ENCODE measurements at regions not wholly inside any gene's neighbourhood (a gene's known extent, or its start where the extent isn't known, plus 50 kb on each side); places are given as distances from the start of the nearest gene placed in this dataset.
A peak's percentile ranks its signal among the peaks of the same experiment; 100 is the strongest.
"Not testable (repeated sequence)": the region's sequence is repeated elsewhere in the genome, so short reads cannot be mapped to it uniquely, and the experiment has no call there.

DNA sequence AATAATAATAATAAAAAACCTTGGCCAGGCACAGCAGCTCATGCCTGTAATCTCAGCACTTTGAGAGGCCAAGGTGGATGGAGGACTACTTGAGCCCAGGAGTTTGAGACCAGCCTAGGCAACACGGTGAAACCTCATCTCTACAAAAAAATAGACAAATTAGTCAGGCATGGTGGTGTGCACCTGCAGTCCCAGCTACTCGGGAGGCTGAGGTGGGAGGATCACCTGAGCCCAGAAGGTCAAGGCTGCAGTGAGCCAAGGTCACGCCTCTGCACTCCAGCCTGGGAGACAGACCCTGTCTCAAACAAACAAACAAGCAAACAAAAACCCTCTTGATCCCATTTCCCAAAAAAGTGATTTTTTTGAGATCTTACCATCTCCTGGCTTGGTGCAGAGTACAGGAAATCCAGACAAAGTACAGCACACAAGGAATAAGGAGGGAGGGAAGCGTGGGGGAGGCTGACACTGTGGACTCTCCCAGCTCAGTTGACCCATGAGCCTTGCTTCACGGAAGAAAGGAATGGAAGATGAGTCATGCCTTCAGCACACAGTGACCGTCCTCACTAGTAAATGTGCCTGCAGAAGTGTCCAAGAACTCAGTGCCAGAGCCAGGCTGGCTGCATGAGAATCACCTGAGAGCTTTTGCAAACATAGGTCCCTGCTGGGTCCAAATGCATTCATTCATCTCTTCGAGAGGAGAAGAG is 136.9 kb downstream of the OTOP1 start:
- H3K9me3 Mint-ChIP-seq; H3K27me3 Mint-ChIP-seq; H3K27ac Mint-ChIP-seq; H3K4me3 Mint-ChIP-seq; intact Hi-C loops (cut with micrococcal nuclease); DNase-seq; H3K4me1 Mint-ChIP-seq; H3K36me3 Mint-ChIP-seq (ENCODE audit: low read depth): not testable (repeated sequence)

GRCh38 chr4:4090720-4091119 is 136.0 kb downstream of the OTOP1 start:
- H3K27ac Mint-ChIP-seq; H3K27me3 Mint-ChIP-seq; H3K36me3 Mint-ChIP-seq (ENCODE audit: low read depth); H3K9me3 Mint-ChIP-seq; H3K4me1 Mint-ChIP-seq; DNase-seq; H3K4me3 Mint-ChIP-seq; intact Hi-C loops (cut with micrococcal nuclease): not testable (repeated sequence)

DNA sequence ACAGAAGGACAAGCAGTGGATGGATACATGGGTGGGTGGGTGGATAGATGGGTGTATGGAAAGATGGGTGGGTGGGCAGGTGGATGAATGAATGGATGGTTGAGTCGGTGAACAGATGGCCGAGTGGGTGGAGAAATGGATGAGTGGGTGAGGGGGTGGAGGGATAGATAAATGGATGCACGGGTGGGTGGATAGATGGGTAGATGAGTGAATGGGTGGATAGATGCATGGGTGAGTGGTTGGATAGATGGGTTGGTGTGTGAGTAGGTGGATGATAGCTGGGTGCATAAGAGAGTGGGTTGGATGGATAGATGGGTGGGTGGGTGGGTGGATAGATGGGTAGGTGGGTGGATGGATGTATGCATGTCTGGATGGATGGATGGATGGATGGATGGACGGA is 134.6 kb downstream of the OTOP1 start:
- not testable (repeated sequence) for H3K4me1 Mint-ChIP-seq

DNA sequence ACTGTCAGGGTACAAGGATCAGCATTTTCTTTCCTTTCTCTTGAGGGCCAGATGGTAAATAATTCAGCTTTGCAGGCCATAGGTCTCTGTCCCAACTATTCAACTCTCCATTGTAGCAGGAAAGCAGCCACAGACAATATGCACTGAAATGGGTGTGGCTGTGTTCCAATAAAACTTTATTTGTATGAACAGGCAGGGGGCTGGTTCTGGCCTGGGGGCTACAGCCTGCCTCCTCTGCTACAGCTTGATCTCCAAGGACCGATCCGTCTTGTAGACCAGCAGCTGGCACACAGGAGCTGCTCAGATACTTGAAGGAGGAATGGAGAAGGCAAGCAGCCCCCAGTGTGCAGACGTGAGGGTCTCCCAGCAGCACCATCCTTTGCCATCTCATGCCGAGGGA is 127.1 kb downstream of the OTOP1 start:
- H3K9me3 Mint-ChIP-seq; H3K4me1 Mint-ChIP-seq; H3K27ac Mint-ChIP-seq; intact Hi-C loops (cut with micrococcal nuclease); H3K27me3 Mint-ChIP-seq; H3K4me3 Mint-ChIP-seq; H3K36me3 Mint-ChIP-seq (ENCODE audit: low read depth); DNase-seq: not testable (repeated sequence)

More for the DNA sequence above, 134.6 kb downstream of the OTOP1 start:
- H3K9me3 Mint-ChIP-seq; intact Hi-C loops (cut with micrococcal nuclease); H3K36me3 Mint-ChIP-seq (ENCODE audit: low read depth); H3K27ac Mint-ChIP-seq; H3K27me3 Mint-ChIP-seq; DNase-seq; H3K4me3 Mint-ChIP-seq: not testable (repeated sequence)

DNA sequence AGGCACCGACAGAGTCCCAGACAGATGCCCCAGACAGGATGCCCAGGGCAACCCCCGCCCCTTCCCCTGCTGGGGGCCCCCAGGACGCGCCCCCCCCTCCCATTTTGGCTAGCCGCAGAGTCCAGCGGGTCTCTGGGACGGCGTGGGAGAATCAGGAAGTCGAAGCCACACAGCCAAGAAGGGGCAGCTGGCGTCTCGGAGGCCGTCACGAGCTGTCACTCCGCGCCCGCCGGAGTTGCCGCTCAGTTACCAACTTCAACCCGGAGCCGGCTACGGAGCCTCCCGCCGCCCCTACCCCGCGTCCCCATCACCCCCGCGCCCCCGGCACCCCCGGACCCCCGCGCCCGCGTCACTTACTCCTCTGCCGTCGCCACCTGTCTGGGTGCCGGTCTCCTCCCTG is 119.8 kb downstream of the OTOP1 start:
- not testable (repeated sequence) for H3K9me3 Mint-ChIP-seq; H3K4me1 Mint-ChIP-seq; H3K36me3 Mint-ChIP-seq (ENCODE audit: low read depth); H3K27ac Mint-ChIP-seq; DNase-seq
- intact Hi-C loops (cut with micrococcal nuclease), result loop anchor here (5.0 kb wide), 1 partner anchor 120 kb away; no protein-coding TSS in a partner anchor
- peak overlapping the region; percentile 73 for H3K4me3 Mint-ChIP-seq
- peaks cover 21% of the 10 kb centered on the region for H3K27me3 Mint-ChIP-seq

DNA sequence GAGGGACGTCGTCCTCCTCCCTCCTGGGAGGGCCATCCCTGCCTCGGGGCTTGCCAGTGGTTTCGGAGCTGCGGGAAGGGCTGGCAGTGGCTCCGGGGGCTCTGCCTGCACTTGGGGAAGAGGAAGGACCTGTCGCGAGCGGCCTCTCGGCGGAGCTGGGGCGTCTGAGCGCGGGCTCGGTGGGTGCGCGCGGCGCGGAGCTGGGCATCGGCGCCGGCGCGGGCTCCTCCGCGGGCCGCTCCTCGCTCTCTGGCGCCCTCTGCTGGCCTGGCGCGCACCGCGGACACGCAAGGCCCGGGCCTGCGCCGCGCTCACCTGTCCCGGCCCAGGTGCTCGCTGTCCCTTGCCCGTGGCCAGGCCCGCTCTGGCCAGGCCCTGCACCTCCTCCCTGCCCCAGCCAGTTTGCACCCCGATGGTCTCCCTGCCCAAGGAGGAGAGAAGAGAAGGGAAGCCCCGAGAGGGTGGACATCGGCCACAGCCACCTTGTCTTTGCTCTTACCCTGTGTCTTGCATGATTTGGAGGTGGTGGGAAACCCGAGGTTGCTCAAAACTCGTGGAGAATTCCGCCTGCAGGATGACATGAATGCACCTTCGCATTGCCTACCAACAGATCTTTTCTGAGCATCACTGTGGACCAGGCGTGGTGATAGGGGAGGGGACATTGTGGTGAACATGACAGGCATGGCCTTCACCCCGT is 119.2 kb downstream of the OTOP1 start:
- H3K27me3 Mint-ChIP-seq, result peaks cover 21% of the 10 kb centered on the region
- H3K27ac Mint-ChIP-seq, result peak overlapping the region; percentile 48
- DNase-seq, result peak; percentile 94
- H3K4me3 Mint-ChIP-seq, result peak overlapping the region; percentile 73
- intact Hi-C loops (cut with micrococcal nuclease), result loop anchor here (5.0 kb wide), 1 partner anchor 120 kb away; no protein-coding TSS in a partner anchor
- H3K9me3 Mint-ChIP-seq; H3K36me3 Mint-ChIP-seq (ENCODE audit: low read depth); H3K4me1 Mint-ChIP-seq: not testable (repeated sequence)

- H3K36me3 Mint-ChIP-seq (ENCODE audit: low read depth); H3K27ac Mint-ChIP-seq; H3K9me3 Mint-ChIP-seq; H3K4me3 Mint-ChIP-seq; H3K4me1 Mint-ChIP-seq; intact Hi-C loops (cut with micrococcal nuclease); H3K27me3 Mint-ChIP-seq; DNase-seq: not testable (repeated sequence)
These were observed 111.3 kb downstream of the OTOP1 start for GRCh38 chr4:4115381-4115780.

DNA sequence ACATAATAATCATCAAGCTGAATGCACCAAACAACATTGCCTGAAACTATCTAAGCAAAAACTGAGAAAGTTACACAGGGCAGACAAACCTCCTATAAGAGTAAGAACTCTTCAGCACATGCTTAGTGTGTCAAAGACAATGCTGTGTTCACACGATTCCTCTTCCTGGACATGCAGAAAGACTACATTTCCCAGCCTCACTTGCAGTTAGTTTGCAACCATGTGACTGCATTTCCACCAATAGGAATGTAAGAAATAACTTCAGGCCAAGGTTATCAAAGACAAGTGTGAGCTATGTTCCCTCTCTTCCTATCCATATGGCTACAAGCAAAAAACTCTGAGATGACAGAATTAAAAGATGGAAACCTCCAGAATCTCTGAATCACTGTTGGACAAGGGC is 109.8 kb downstream of the OTOP1 start:
- H3K4me1 Mint-ChIP-seq; H3K27me3 Mint-ChIP-seq; H3K27ac Mint-ChIP-seq; H3K4me3 Mint-ChIP-seq; H3K36me3 Mint-ChIP-seq (ENCODE audit: low read depth); H3K9me3 Mint-ChIP-seq; intact Hi-C loops (cut with micrococcal nuclease); DNase-seq: not testable (repeated sequence)

- H3K4me3 Mint-ChIP-seq; H3K27me3 Mint-ChIP-seq; H3K27ac Mint-ChIP-seq; H3K9me3 Mint-ChIP-seq; intact Hi-C loops (cut with micrococcal nuclease); H3K36me3 Mint-ChIP-seq (ENCODE audit: low read depth); DNase-seq; H3K4me1 Mint-ChIP-seq: not testable (repeated sequence)
These were observed 92.4 kb downstream of the OTOP1 start for GRCh38 chr4:4134368-4134767.

GRCh38 chr4:4136621-4137020 is 90.1 kb downstream of the OTOP1 start:
- H3K27me3 Mint-ChIP-seq; H3K9me3 Mint-ChIP-seq; DNase-seq; intact Hi-C loops (cut with micrococcal nuclease); H3K4me1 Mint-ChIP-seq; H3K27ac Mint-ChIP-seq; H3K4me3 Mint-ChIP-seq; H3K36me3 Mint-ChIP-seq (ENCODE audit: low read depth): not testable (repeated sequence)
